Keratinocyte (primary cell): ENCODE measurements at regions not wholly inside any gene's neighbourhood (a gene's known extent, or its start where the extent isn't known, plus 50 kb on each side); places are given as distances from the start of the nearest gene placed in this dataset.

Source experiments
- CTCF ChIP-seq, 3 experiments: IDR thresholded peaks in 1 of 3; conservative IDR thresholded peaks in 1 of 3; optimal IDR thresholded peaks in 1 of 3; 2 replicates in 2 of 3; 3 replicates in 1 of 3; pipeline versions ENCODE3 to v1.5.1; 2011; ENCODE audit warnings: low read length in 3 of 3, mild to moderate bottlenecking in 3 of 3, moderate library complexity in 2 of 3, control low read depth in 1 of 3, inconsistent platforms in 1 of 3; ENCODE audit not compliant: insufficient read depth in 2 of 3; ENCODE audit errors: extremely low read depth in 1 of 3
- EZH2 ChIP-seq: IDR thresholded peaks from one replicate; pipeline ENCODE4 v1.6.1; 2012; ENCODE audit warnings: inconsistent platforms, mild to moderate bottlenecking, low read length, moderate library complexity

- TF ChIP-seq CTCF (optimal IDR thresholded peaks at IDR 0.05 in 1 of 3, IDR thresholded peaks at IDR 0.05 in 1 of 3, conservative IDR thresholded peaks at IDR 0.05 in 1 of 3; ENCODE audit: extremely low read depth in 1 of 3, insufficient read depth in 2 of 3, low read length in 3 of 3) (no peak), EZH2 (no peak)
Measured at GRCh38 chr13:65901723-65902122, 1328.4 kb downstream of the PCDH9 start.
